Transverse colon (tissue), 4 donors: ENCODE measurements at regions not wholly inside any gene's neighbourhood (a gene's known extent, or its start where the extent isn't known, plus 50 kb on each side); places are given as distances from the start of the nearest gene placed in this dataset.

Experiments used
- POLR2A ChIP-seq: fragments of 450-650 bp; IDR thresholded peaks from one replicate; pipeline ENCODE4 v1.6.1; 2016; ENCODE audit warnings: antibody characterized with exemption, mild to moderate bottlenecking, moderate library complexity
- POLR2AphosphoS5 ChIP-seq, 3 donors: sonication (generic); formaldehyde crosslinking; IDR thresholded peaks; one replicate each; pipeline ENCODE4 v1.6.1; 2016; ENCODE audit warnings: antibody characterized with exemption in 3 of 3
- TF ChIP-seq, protein P1 (sequence below), 5 experiments: fragments of 200-600 bp in 3 of 5; fragments of 450-650 bp in 2 of 5; sonication (generic) in 3 of 5; IDR thresholded peaks; 1 replicate in 2 of 5; 2 replicates in 3 of 5; pipeline ENCODE4 v1.5.1; 2016 to 2017; ENCODE audit warnings: antibody characterized with exemption in 5 of 5, inconsistent platforms in 3 of 5, mild to moderate bottlenecking in 2 of 5, moderate library complexity in 1 of 5

GRCh38 chr18:56118422-56118821 lies 520.0 kb downstream of the TXNL1 start:
- TF ChIP-seq, protein P1, sequence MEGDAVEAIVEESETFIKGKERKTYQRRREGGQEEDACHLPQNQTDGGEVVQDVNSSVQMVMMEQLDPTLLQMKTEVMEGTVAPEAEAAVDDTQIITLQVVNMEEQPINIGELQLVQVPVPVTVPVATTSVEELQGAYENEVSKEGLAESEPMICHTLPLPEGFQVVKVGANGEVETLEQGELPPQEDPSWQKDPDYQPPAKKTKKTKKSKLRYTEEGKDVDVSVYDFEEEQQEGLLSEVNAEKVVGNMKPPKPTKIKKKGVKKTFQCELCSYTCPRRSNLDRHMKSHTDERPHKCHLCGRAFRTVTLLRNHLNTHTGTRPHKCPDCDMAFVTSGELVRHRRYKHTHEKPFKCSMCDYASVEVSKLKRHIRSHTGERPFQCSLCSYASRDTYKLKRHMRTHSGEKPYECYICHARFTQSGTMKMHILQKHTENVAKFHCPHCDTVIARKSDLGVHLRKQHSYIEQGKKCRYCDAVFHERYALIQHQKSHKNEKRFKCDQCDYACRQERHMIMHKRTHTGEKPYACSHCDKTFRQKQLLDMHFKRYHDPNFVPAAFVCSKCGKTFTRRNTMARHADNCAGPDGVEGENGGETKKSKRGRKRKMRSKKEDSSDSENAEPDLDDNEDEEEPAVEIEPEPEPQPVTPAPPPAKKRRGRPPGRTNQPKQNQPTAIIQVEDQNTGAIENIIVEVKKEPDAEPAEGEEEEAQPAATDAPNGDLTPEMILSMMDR (IDR thresholded peaks at IDR 0.05) = no peak
- TF ChIP-seq POLR2AphosphoS5 (IDR thresholded peaks at IDR 0.05) = no peak
- no peak for TF ChIP-seq POLR2A
